ENCODE measurements at regions not wholly inside any gene's neighbourhood (a gene's known extent, or its start where the extent isn't known, plus 50 kb on each side); places are given as distances from the start of the nearest gene placed in this dataset.

DNA sequence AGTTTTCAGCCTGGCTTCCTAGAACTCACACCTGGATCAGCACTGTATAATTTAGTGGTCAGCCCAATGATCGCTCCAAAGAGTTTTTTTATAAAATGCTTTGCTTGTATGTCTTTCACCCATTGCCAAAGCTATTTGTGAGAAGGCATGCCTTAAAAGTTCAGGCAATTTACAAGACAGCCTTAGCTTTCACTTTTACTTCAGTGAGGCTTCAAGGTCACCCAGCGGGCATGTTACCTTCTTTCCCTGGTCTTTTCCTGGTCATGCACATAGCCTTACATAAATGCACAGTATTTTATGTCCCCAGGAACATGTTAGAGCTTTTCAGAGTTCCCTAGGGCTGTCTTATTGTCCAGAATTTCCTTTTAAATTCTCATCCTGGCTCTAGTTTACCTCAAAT lies 179.9 kb upstream of the TMEM72 start:
- TF ChIP-seq, protein P1, sequence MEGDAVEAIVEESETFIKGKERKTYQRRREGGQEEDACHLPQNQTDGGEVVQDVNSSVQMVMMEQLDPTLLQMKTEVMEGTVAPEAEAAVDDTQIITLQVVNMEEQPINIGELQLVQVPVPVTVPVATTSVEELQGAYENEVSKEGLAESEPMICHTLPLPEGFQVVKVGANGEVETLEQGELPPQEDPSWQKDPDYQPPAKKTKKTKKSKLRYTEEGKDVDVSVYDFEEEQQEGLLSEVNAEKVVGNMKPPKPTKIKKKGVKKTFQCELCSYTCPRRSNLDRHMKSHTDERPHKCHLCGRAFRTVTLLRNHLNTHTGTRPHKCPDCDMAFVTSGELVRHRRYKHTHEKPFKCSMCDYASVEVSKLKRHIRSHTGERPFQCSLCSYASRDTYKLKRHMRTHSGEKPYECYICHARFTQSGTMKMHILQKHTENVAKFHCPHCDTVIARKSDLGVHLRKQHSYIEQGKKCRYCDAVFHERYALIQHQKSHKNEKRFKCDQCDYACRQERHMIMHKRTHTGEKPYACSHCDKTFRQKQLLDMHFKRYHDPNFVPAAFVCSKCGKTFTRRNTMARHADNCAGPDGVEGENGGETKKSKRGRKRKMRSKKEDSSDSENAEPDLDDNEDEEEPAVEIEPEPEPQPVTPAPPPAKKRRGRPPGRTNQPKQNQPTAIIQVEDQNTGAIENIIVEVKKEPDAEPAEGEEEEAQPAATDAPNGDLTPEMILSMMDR (conservative IDR thresholded peaks at IDR 0.05 in 1 of 2, IDR thresholded peaks at IDR 0.05 in 1 of 2; ENCODE audit: low read depth in 1 of 2, low read length in 2 of 2): no peak
- TF ChIP-seq EZH2 (IDR thresholded peaks at IDR 0.05; ENCODE audit: low read length, missing control alignments): no peak
